ENCODE measurements at regions not wholly inside any gene's neighbourhood (a gene's known extent, or its start where the extent isn't known, plus 50 kb on each side); places are given as distances from the start of the nearest gene placed in this dataset.
"Not testable (repeated sequence)": the region's sequence is repeated elsewhere in the genome, so short reads cannot be mapped to it uniquely, and the experiment has no call there.

DNA sequence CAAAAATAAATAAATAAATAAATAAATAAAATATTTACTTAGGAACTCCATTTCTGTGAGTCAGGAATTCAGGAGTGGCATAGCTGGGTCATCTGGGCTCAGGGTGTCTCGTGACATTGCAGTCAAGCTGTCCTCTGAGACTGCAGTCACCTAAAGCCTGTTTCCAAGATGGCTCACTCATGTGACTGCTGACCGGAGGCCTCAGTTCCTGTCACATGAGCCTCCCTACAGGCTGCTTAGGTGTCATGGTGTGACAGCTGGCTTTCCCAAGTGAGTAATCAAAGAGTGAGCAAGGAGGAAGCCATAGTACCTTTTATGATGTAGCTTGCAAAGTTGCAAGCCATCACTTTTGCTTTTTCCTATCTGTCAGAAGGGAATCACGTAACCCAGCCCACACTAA lies 128.6 kb upstream of the KCTD7 start:
- DNase-seq (ENCODE audit: low read depth in 3 of 3, low spot score in 2 of 3): no peak

DNA sequence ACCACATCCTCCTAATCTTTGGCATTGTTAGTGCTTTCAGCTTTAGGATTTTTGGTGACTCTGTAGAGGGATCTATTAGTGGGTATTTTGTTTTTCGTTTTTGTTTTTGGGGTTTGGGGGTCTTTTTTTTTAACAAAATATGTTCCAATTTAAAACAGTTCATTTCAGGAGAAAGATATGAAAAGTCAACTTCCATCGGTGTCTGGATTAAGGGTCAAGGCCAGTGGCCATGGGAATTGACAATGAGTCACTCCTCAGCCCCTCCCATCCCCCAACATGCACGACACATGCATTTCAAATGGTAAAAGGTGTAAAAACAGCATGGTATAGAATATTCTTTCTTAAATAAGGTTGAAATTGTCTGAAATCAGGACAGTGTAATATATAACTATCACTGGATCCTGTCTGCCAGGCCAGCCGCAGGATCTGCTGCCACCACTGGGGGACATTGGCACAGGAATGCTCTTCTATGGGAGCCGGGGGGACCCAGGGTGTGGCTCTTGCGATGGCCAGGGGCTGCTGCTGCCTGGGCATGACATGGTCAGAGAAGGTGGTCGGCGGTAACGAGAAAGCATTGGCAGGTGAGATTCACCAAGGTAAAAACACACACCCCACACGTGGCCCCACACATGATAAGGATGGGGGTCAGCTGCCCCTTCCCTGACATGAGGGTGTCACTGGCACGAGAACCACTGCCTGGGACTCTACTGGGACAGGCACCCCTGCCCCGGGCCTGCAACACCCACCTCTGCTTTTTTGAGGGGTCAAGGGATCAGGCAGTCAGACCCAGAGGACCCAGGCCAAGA lies 126.2 kb upstream of the KCTD7 start:
- no peak for DNase-seq (ENCODE audit: low read depth in 3 of 3, low spot score in 2 of 3)

DNA sequence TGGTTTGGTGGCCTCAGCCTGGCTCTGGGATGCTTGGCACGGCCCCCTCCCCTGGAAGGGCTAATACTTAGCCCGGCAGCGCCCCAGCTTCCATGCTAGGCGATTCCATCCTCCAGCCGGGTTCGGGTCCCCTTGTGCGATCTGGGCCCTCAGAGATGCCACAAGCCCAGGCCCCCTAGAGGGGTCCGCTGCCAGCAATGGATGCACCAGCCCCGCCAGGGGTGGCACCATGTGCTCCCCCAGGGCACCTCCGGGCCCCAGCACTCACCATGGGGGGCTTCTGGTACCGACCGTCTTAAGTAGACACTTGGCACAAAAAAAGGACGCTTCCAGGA lies 125.7 kb upstream of the KCTD7 start:
- no peak for DNase-seq (ENCODE audit: low read depth in 3 of 3, low spot score in 2 of 3)

DNA sequence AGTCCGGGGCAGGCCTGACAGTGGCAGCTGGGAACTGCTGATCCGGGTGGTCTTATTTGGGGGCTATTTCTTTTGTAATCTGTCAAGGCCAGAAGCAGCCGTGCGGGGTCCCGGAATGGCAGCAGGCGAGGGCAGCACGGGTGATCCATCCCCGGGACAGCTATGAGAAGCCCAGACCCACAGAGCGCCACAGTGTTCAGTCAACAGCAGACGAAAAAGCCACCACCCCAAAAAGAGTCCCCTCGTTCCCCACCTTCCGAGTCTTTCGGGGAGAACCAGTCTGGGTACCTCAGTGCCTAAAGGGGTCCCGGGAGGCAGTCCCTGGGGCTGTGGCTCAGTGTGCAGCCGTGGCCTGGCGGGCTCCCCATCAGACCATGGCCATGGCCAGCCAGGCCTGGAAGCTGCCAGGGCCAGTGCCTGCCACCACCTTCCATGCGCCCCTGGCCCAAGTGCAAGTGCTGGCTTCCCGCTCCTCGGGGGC lies 125.1 kb upstream of the KCTD7 start:
- no peak for DNase-seq (ENCODE audit: low read depth in 3 of 3, low spot score in 2 of 3)

DNA sequence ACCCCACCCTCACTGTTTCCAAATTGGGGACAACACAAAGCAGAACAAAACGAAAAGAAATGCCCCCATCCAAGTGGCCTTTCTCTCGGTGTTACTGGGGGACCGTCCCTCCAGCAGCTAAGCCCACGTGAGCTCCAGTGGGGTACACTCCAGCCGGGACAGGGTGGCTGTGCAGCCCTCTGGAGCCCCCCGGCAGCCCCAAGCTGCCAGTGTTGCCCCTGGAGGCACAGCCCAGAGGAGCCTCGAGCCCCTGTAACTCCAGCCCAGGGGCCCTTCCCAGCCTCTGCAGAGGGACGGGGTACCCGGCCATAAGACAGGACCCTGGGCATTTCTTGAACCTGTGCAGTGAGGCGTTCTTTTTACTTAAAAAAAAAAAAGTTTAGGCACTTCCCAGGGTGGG lies 124.5 kb upstream of the KCTD7 start:
- DNase-seq (ENCODE audit: low read depth in 3 of 3, low spot score in 2 of 3): no peak

DNA sequence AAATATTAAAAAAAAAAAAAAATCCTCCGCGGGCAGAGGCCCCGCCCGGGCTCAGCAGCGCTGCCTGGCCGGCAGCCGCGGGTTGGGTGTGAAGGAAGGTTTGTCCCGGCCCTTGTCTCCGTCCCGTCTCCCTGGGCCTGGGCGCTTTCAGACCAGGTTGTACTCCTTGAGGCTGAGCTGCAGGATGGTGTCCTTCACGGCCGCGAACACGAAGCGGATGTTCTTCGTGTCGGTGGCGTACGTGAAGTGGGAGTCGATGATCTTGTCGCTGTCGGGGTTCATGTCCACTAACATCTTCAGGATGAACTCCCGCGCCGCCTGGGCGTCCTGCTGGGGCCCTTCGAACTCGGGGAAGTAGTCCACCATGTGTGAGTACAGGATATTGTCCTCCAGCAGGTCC lies 123.7 kb upstream of the KCTD7 start:
- no peak for DNase-seq (ENCODE audit: low read depth in 3 of 3, low spot score in 2 of 3)

GRCh38 chr7:66505531-66506451 lies 122.9 kb upstream of the KCTD7 start:
- peak in 1 of 3 donors; percentile 10 for DNase-seq (ENCODE audit: low read depth in 3 of 3, low spot score in 2 of 3)

GRCh38 chr7:66506703-66507102 lies 122.0 kb upstream of the KCTD7 start:
- not testable (repeated sequence) for DNase-seq (ENCODE audit: low read depth in 3 of 3, low spot score in 2 of 3)

DNA sequence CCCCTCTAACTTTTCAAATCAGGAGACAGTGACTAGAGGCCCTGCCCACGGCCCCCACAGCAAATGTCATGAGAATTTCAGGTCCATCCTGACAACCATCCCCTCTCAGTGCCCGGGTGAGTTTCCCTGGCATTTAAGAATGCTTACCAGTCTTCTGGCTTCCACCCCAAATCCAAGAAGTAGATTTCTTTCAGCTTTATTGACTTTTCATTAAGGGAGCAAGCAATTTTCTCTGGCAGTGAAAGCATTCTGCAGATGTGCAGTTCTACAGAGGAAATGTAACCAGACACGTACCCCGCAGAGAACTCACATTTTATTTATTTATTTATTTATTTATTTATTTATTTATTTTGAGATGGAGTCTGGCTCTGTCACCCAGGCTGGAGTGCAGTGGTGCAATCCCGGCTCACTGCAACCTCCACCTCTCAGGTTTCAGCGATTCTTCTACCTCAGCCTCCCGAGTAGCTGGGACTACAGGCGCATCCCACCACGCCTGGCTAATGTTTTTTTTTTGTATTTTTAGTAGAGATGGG lies 120.9 kb upstream of the KCTD7 start:
- no peak for DNase-seq (ENCODE audit: low read depth in 3 of 3, low spot score in 2 of 3)

DNA sequence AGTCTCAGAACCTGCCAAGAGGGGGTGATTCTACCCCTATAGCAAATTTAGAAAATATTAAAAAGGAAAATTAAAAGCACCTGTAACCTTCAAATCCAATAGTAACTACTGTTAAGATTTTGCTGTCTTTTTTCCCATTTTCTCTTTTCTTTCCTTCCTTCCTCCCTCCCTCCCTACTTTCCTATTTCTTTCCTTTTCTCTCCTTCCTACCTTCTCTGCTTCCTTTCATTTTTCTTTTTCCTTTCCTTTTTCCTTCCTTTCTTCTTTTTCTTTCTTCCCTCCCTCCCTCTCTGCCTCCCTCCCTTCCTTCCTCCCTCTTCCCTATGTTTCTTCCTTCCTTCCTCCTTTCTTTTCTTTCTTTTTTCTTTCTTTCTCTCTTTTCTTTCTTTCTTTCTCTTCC lies 120.2 kb upstream of the KCTD7 start:
- no peak for DNase-seq (ENCODE audit: low read depth in 3 of 3, low spot score in 2 of 3)

DNA sequence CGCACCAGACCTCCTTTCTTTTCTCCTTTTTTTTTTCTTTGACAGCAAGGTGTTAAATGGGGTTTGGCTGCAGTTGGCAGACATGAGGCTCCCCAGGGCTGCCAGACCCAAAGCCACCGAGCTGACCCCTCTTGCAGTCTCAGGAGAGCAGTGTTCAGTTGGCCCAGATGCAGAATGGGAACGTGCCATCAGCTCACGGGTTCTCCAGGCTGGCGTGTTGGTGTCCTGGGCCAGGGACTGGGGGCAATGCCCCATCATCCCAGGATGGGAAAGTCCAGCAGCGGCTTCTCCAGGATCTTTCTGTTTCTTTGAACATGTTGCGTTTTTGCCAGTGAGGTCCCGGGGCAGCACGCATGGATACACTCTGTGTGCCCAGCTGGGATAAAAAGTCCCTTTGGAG lies 114.6 kb upstream of the KCTD7 start:
- no peak for DNase-seq (ENCODE audit: low read depth in 3 of 3, low spot score in 2 of 3)

DNA sequence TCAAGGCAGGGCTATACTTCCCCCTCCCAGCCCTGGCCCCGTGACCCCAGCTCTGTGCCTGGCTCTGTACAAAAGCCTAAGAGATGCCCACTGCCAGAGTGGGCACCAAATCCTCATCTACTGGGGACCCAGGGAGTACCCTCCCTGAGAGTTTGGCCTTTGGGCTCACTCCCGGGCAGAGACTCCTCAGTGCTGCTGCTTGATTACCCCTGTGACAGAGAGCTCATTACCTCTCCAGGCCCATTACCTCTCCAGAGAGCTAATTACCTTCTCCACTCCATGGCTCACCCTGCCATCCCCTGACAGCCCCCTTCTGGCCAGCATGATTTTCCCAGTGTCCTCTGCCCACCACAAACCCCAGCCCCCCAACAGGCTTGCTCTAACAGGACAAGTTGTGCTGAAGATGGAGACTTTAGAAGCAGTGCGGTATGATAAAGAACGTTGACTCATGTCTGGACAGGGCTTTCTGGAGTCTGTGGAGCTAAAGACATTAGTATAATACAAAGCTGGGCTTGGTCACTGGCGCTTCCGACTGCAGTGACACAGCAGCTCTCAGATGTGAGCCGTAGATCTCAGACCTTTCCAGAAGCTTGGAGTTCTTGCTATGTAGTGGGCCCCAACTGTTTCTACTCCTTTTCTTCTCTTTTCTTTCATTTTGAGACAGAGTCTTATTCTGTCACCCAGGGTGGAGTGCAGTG lies 111.3 kb upstream of the KCTD7 start:
- no peak for DNase-seq (ENCODE audit: low read depth in 3 of 3, low spot score in 2 of 3)

- DNase-seq (ENCODE audit: low read depth in 3 of 3, low spot score in 2 of 3): no peak
Measured at GRCh38 chr7:66518151-66518691, 110.5 kb upstream of the KCTD7 start.

- DNase-seq (ENCODE audit: low read depth in 3 of 3, low spot score in 2 of 3): no peak
Measured at GRCh38 chr7:66521675-66522074, 107.0 kb upstream of the KCTD7 start.

DNA sequence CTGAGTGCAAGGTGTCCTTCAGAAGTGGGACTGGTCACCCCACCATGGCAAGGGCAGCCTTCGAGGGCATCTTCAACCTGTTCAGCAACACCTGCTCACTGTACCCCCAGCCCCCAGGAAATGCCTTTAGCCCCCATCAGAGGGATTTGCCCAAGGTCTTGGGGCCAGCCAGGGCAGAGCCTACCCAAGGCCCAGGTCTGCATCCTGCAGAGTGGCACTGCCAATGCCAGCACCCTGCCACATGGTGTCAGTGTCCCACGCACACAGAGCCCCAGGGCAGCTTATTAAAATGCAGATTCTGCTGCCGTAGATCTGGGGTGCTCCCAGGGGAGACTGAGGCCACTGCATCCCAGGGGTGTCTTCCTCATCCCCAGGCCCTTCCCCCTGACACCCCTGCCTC lies 106.2 kb upstream of the KCTD7 start:
- DNase-seq (ENCODE audit: low read depth in 3 of 3, low spot score in 2 of 3): no peak

- DNase-seq (ENCODE audit: low read depth in 3 of 3, low spot score in 2 of 3): no peak
Measured at GRCh38 chr7:66523409-66523808, 105.3 kb upstream of the KCTD7 start.

GRCh38 chr7:66524738-66525137 lies 103.9 kb upstream of the KCTD7 start:
- DNase-seq (ENCODE audit: low read depth in 3 of 3, low spot score in 2 of 3): no peak

DNA sequence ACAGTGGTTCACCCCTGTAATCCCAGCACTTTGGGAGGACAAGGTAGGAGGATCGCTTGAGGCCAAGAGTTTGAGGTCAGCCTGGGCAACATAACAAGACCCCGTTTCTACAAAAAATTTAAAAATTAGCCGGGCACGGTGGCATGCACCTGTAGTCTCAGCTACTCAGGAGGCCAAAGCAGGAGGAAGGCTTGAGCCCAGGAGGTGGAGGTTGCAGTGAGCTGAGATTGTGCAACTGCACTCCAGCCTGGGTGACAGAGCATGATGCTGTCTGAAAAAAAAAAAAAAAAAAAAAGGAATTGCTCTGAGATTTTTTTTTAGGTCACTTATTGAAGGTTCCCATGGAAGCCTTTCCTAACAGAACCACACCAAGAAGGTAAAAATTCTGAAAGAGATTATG lies 101.9 kb upstream of the KCTD7 start:
- not testable (repeated sequence) for DNase-seq (ENCODE audit: low read depth in 3 of 3, low spot score in 2 of 3)

- no peak for DNase-seq (ENCODE audit: low read depth in 3 of 3, low spot score in 2 of 3)
Measured at GRCh38 chr7:66528652-66529051, 100.0 kb upstream of the KCTD7 start.

DNA sequence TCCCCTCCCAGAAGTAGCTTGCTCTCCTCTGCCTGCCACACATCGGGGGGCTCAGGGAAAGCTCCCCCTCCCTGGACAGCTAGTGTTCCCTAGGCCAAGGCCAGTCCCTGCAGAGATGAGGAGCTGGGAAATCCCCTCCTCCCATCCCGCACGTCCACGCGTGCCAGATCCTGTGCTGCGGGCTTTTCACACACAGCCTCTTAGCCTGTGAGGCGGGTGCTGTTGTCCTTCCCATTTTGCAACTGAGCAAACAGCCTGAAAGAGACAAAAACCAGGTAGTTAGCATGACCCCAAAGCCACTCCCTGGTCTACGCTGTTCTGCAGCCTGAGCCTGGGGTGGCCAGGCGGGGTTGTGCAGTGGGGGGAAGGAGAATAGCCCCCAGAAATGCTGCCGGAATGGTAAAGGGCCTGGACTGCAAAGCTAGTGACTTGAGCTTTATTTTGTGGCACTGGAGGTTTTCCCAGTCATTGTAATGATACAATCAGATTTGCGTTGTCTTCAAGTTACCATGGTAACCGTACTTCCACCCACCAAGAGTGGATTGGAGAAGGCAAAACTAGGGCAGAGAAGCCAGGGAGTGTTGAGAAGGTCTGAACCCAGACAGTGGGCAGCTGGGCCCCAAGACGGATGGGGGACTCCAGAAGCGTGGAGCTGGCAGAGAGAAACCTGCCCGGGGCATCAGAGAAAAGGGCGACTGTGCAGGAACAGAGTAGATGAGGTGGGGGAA lies 98.6 kb upstream of the KCTD7 start:
- no peak for DNase-seq (ENCODE audit: low read depth in 3 of 3, low spot score in 2 of 3)

All from right renal cortex interstitium (tissue), 3 donors.